Breast epithelium (tissue), 4 donors: ENCODE measurements at regions not wholly inside any gene's neighbourhood (a gene's known extent, or its start where the extent isn't known, plus 50 kb on each side); places are given as distances from the start of the nearest gene placed in this dataset.

Source experiments
- DNase-seq, 2 donors: peaks; one replicate each; pipeline ENCODE4 v3.0.0-alpha.2; 2019; ENCODE audit warnings: low spot score in 2 of 2
- H3K27ac ChIP-seq, 2 donors: fragments of 200-600 bp; sonication (generic) in 1 of 2; one replicate each; pipeline ENCODE4 v1.5.1; 2016 to 2019; ENCODE audit warnings: mild to moderate bottlenecking in 1 of 2
- H3K27me3 ChIP-seq, 2 donors: fragments of 200-600 bp; sonication (generic) in 1 of 2; one replicate each; pipeline versions ENCODE4 v1.5.1 to v1.6.0; 2017 to 2019; ENCODE audit warnings: control low read depth in 1 of 2, mild to moderate bottlenecking in 1 of 2
- H3K36me3 ChIP-seq: fragments of 200-600 bp; one replicate; pipeline ENCODE4 v1.5.1; 2019
- H3K4me1 ChIP-seq, 2 donors: fragments of 200-600 bp; sonication (generic); one replicate each; pipeline ENCODE4 v1.5.1; 2016 to 2019; ENCODE audit warnings: control low read depth in 1 of 2
- H3K4me3 ChIP-seq, 3 donors: fragments of 200-600 bp; sonication (generic); 1 replicate in 2 of 3; 2 replicates in 1 of 3; pipeline ENCODE4 v1.5.1; 2016 to 2019; ENCODE audit warnings: mild to moderate bottlenecking in 3 of 3, moderate library complexity in 2 of 3
- H3K9me3 ChIP-seq, 2 donors: fragments of 200-600 bp; sonication (generic) in 1 of 2; one replicate each; pipeline ENCODE4 v1.5.1; 2016 to 2019; ENCODE audit warnings: control low read depth in 1 of 2
- CTCF ChIP-seq, 3 donors: fragments of 450-650 bp; IDR thresholded peaks; one replicate each; pipeline ENCODE4 v1.5.1; 2016 to 2017; ENCODE audit warnings: antibody characterized with exemption in 3 of 3, mild to moderate bottlenecking in 3 of 3, moderate library complexity in 3 of 3
- POLR2A ChIP-seq: fragments of 450-650 bp; IDR thresholded peaks from one replicate; pipeline ENCODE4 v1.6.1; 2016; ENCODE audit warnings: antibody characterized with exemption, mild to moderate bottlenecking, moderate library complexity
- POLR2AphosphoS5 ChIP-seq, 3 donors: sonication (generic); formaldehyde crosslinking; IDR thresholded peaks; one replicate each; pipeline ENCODE4 v1.6.1; 2017; ENCODE audit warnings: antibody characterized with exemption in 3 of 3
- intact Hi-C: fragments of 100-400 bp; cut with DNase I; formaldehyde crosslinking; loops from one replicate; pipeline ENCODE4 v1.15.1; 2023; ENCODE audit warnings: low total_unique reads

- H3K36me3 ChIP-seq = no peaks in the 10 kb centered on the region
- H3K27ac ChIP-seq = no peak overlapping the region
- intact Hi-C loops = no loop called here
- no peaks in the 10 kb centered on the region for H3K9me3 ChIP-seq
- TF ChIP-seq POLR2AphosphoS5 (IDR thresholded peaks at IDR 0.05) = no peak
- TF ChIP-seq POLR2A = no peak
- no peak overlapping the region for H3K4me3 ChIP-seq
- no peaks in the 10 kb centered on the region for H3K27me3 ChIP-seq
- H3K4me1 ChIP-seq = no peaks in the 10 kb centered on the region
- DNase-seq = no peak
Measured at GRCh38 chr3:43906849-43907507, 216.2 kb downstream of the ABHD5 start.

GRCh38 chr3:43907508-43907858, 216.7 kb downstream of the ABHD5 start:
- Histone ChIP-seq H3K9me3 (no peaks in the 10 kb centered on the region), H3K27ac (no peak overlapping the region), H3K4me1 (no peaks in the 10 kb centered on the region), H3K36me3 (no peaks in the 10 kb centered on the region), H3K27me3 (no peaks in the 10 kb centered on the region), H3K4me3 (no peak overlapping the region)
- no peak for DNase-seq
- intact Hi-C loops = no loop called here
- TF ChIP-seq POLR2A = no peak

- Histone ChIP-seq H3K27ac (no peak overlapping the region), H3K36me3 (no peaks in the 10 kb centered on the region), H3K9me3 (no peaks in the 10 kb centered on the region), H3K4me1 (no peaks in the 10 kb centered on the region), H3K4me3 (no peak overlapping the region), H3K27me3 (no peaks in the 10 kb centered on the region)
- TF ChIP-seq POLR2AphosphoS5 (IDR thresholded peaks at IDR 0.05) = no peak
- TF ChIP-seq CTCF (IDR thresholded peaks at IDR 0.05) = no peak
- TF ChIP-seq POLR2A = no peak
- intact Hi-C loops = no loop called here
- no peak for DNase-seq
Measured at GRCh38 chr3:43908456-43908855, 217.7 kb downstream of the ABHD5 start.

GRCh38 chr3:43909149-43909548, 218.4 kb downstream of the ABHD5 start:
- Histone ChIP-seq H3K27ac (no peak overlapping the region), H3K4me3 (no peak overlapping the region), H3K27me3 (no peaks in the 10 kb centered on the region), H3K36me3 (no peaks in the 10 kb centered on the region), H3K4me1 (no peaks in the 10 kb centered on the region), H3K9me3 (no peaks in the 10 kb centered on the region)
- intact Hi-C loops = no loop called here
- DNase-seq = no peak
- TF ChIP-seq POLR2A = no peak
- no peak for TF ChIP-seq POLR2AphosphoS5 (IDR thresholded peaks at IDR 0.05)
- TF ChIP-seq CTCF (IDR thresholded peaks at IDR 0.05) = no peak

- DNase-seq = no peak
Measured at GRCh38 chr3:43910750-43911149, 220.0 kb downstream of the ABHD5 start.

More at GRCh38 chr3:43910750-43911149, 220.0 kb downstream of the ABHD5 start:
- H3K27me3 ChIP-seq = no peaks in the 10 kb centered on the region
- H3K27ac ChIP-seq = no peak overlapping the region
- no peaks in the 10 kb centered on the region for H3K36me3 ChIP-seq
- no peaks in the 10 kb centered on the region for H3K9me3 ChIP-seq
- TF ChIP-seq POLR2A (no peak), POLR2AphosphoS5 (IDR thresholded peaks at IDR 0.05) (no peak), CTCF (IDR thresholded peaks at IDR 0.05) (no peak)
- no peak overlapping the region for H3K4me3 ChIP-seq
- intact Hi-C loops = no loop called here
- no peaks in the 10 kb centered on the region for H3K4me1 ChIP-seq
